SU-DHL-6 (cell line): ENCODE measurements at regions not wholly inside any gene's neighbourhood (a gene's known extent, or its start where the extent isn't known, plus 50 kb on each side); places are given as distances from the start of the nearest gene placed in this dataset.

ENCODE experiments used
- CTCF ChIP-seq: fragments of 200-600 bp; sonication (generic); IDR thresholded peaks from one replicate; pipeline ENCODE4 v1.5.1; 2017; ENCODE audit warnings: antibody characterized with exemption, mild to moderate bottlenecking, low read length, moderate library complexity; ENCODE audit not compliant: insufficient read depth, poor library complexity, severe bottlenecking
- EZH2phosphoT487 ChIP-seq: fragments of 200-600 bp; sonication (generic), shearing (Covaris generic); conservative IDR thresholded peaks from 2 replicates; pipeline ENCODE4 v1.6.1; 2018; ENCODE audit warnings: mild to moderate bottlenecking, antibody characterized with exemption, low read length, moderate library complexity, mixed read lengths

GRCh38 chr6:137756788-137757187 lies 110.3 kb upstream of the TNFAIP3 start:
- no peak for TF ChIP-seq CTCF
- TF ChIP-seq EZH2phosphoT487, result no peak
